ENCODE measurements at regions not wholly inside any gene's neighbourhood (a gene's known extent, or its start where the extent isn't known, plus 50 kb on each side); places are given as distances from the start of the nearest gene placed in this dataset.

DNA sequence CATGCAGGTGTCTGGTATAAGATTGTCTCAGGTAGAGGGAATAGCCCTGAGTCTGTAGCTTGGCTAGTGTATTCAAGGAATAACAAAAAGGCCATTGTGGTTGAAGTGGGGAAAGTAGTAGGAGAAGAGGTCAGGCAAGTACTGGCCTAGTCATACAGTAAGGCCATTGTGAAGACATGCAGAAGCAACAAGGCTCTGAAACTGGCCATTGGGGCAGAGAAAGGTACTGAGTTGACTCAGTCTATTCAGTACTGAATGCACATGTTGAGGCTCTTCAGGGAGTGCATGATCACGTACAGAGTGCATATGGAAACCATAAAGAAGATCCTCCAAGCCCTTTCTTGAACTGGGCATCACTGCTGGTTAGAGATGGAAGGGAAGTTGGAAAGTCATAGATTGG, 477.6 kb downstream of the SOX6 start:
- TF ChIP-seq, protein P1, sequence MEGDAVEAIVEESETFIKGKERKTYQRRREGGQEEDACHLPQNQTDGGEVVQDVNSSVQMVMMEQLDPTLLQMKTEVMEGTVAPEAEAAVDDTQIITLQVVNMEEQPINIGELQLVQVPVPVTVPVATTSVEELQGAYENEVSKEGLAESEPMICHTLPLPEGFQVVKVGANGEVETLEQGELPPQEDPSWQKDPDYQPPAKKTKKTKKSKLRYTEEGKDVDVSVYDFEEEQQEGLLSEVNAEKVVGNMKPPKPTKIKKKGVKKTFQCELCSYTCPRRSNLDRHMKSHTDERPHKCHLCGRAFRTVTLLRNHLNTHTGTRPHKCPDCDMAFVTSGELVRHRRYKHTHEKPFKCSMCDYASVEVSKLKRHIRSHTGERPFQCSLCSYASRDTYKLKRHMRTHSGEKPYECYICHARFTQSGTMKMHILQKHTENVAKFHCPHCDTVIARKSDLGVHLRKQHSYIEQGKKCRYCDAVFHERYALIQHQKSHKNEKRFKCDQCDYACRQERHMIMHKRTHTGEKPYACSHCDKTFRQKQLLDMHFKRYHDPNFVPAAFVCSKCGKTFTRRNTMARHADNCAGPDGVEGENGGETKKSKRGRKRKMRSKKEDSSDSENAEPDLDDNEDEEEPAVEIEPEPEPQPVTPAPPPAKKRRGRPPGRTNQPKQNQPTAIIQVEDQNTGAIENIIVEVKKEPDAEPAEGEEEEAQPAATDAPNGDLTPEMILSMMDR (IDR thresholded peaks at IDR 0.05), result no peak
- no peak for TF ChIP-seq POLR2A (IDR thresholded peaks at IDR 0.05)
